CD4-positive, alpha-beta T cell treated with Interleukin-6 for 4 hours (primary cell): ENCODE measurements at regions not wholly inside any gene's neighbourhood (a gene's known extent, or its start where the extent isn't known, plus 50 kb on each side); places are given as distances from the start of the nearest gene placed in this dataset.

ENCODE experiments used
- DNase-seq: peaks from one replicate; pipeline ENCODE4 v3.0.0-alpha.2; 2020; ENCODE audit warnings: mixed read lengths

GRCh38 chr5:133682451-133682850 is 70.1 kb upstream of the FSTL4 start:
- no peak for DNase-seq

GRCh38 chr5:133681896-133682295 is 69.6 kb upstream of the FSTL4 start:
- DNase-seq = no peak

DNA sequence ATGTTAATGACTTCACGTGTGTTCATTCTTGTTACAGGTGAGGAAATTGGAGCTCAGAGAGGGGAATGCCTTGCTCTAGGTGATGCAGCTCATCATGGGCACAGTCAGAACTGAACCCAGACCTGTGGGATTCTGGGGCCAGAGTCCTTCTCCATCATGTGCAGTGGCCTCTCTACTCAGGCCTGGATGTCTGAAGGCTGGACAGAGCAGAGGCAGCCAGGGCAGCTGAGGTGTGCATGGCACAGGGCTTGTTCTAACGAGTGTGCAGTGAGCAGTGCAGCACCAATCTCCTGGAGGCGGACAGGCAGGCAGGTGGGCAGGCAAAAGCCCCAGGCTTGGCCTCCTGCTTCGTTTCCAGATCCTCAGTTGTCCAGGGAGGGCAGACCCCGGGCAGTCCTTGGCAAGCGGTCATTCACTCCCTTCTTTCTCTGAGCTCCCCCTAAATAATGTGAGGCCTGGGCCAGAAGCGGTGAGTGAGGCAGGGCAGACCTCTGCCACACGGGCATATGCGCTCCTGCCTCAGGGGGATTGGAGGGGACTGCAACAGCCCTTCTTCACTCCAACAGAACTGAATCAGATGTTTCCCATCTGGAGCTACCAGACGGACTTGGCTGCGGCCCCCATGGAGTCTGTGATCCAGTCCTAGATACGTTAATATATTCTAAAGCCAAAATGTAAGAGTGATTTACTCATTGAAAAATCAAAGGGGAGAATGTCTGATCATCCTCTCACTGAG is 68.7 kb upstream of the FSTL4 start:
- no peak for DNase-seq

GRCh38 chr5:133679534-133679933 is 67.2 kb upstream of the FSTL4 start:
- no peak for DNase-seq

DNA sequence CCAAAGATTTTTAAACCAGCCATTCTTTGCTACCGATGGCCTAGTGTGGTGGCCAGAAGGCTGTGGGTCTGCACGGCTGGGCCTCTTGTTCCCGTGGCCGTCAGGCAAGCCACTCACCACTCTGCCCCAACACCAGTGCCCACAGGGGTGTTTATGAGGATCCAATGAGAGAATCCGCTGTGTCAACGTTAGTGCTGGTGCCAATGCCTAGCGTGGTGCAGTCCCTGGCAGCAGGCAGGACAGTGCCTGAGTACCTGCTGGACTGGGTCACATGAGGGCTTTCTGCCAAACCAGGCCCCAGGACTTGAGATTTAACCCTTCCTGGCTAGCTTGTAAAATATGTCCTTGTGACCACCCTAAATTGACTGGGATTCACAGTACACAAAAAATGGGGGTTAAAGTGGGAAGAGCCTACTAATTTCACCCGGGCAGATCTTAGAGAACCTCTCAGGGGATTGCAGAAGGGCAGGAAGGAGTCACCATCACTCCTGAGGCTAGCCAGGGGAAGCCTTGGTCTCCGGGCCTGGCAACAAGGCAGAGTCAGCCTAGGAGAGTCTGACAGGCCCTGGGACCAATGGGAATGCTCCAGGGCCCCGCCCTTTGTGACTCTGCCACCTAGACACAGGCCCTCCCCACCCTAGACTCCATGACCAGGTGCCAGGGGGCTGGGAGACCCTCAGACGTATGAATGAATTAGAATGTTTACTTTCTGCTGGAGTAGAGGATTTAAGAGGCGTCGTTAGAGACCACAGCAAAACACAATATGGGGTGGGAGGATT is 63.2 kb upstream of the FSTL4 start:
- DNase-seq = no peak

GRCh38 chr5:133670336-133670735 is 58.0 kb upstream of the FSTL4 start:
- no peak for DNase-seq

DNA sequence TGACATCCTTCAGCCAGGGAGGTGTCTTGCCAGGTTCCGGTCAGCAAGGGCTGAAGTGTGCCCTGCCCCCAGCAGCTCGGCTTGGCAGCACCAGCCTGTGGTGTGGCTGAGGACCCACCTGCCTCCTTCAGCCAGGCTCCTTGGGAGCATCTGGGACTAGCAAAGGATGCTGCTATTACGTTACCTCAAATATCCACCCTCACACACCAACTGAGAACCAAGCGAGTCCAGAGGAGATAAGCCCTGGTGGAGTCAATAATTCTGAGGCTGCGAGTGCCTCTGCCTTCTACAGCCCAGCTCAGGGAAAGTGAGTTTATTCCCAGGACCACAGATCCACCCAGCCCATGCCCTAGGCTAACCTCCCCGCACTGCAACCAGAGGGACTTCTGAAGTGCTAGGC is 57.1 kb upstream of the FSTL4 start:
- DNase-seq = no peak

GRCh38 chr5:133668458-133668857 is 56.1 kb upstream of the FSTL4 start:
- no peak for DNase-seq

DNA sequence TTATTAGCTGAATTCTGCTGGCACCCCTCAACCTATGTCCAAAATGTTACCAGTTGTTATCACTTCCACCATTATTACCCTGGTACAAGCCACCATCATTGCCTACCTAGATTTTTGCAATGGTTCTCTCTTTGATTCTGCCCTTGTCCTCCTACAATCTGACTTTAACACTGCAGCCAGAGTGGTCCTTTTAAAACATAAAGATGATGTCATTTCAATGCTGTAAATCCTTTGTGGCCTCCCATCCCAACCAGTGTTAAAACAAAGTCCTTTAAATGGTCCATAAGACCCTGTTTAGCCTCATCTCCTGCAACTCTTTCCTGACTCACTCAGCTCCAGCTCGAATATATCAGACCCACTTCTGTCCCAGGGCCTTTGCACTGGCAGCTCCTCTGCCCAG is 54.9 kb upstream of the FSTL4 start:
- DNase-seq = no peak

DNA sequence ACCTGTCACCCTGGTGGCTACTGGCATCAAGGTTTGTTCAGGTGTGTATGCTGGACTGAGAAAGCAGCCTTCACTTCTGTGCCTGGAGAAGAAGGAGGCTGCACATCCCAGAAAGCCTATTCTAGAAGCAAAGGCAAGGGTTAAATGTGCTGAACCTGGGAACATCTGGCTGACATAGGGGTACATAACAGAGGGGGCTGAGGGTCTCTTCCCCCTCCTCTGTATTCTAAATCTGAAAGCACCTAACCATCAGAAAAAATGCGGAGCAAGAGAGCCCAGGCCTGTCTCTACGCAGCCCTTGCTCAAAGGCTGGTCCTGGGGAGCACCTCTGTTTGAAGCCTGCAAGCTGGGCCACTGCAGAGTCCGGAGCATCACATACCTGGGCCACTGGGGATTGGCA is 53.2 kb upstream of the FSTL4 start:
- DNase-seq = no peak

GRCh38 chr5:133664422-133664821 is 52.1 kb upstream of the FSTL4 start:
- DNase-seq = no peak

- DNase-seq = no peak
Observed at GRCh38 chr5:133663397-133664054, 51.2 kb upstream of the FSTL4 start.

GRCh38 chr5:133662578-133662977 is 50.2 kb upstream of the FSTL4 start:
- no peak for DNase-seq
